Activated gamma-delta T cell treated with anti-CD3 and anti-CD28 coated beads, Interleukin-2, amount 50 U/mL, for 16 hours (primary cell): ENCODE measurements at regions not wholly inside any gene's neighbourhood (a gene's known extent, or its start where the extent isn't known, plus 50 kb on each side); places are given as distances from the start of the nearest gene placed in this dataset.
"Not testable (repeated sequence)": the region's sequence is repeated elsewhere in the genome, so short reads cannot be mapped to it uniquely, and the experiment has no call there.

Source experiments
- DNase-seq: peaks from one replicate; pipeline ENCODE4 v3.0.0-alpha.2; 2020; ENCODE audit warnings: low read depth

DNA sequence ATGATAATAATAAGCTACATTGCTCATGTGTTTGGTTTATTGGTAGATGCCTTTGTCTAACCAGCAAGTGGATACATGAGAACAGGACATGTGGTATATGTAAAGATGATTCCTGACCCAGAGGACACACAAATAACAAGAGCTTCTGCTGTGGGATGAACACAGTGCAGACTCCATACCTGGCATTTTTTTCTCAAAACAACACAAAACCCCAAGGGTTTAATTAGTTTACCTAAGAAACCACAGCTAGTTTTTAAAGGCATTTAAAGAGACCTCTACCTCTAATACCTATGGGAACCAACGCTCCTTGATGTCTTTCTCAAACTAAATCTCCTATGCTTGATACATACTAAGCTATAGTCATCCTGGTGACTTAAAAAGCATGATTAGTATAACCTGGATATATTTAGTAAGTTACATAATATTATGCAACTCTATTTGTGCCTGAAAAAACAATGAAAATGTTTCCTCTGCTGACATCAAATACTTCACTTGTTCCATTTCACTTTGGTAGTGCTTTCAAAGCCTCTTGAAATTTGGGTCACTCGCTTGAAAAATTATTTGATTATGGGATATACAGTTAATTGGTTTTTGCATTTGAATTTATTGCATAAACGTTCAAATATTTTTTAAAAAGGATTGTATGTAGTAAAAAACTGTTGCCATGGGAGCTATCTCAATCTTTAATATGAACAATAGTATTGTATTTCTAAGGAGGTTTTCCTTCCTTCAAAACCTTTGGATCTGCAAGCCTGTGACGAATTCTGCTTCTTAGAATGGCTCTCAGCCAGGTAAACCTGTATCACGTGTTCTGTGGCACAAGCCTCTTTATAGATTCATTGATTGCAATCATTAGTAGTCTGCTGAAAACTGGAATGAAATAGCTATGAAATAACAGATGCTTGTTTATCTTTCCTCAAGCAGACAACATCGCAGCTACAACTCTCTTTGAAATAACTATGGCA is 233.0 kb upstream of the KCNMB2 start:
- DNase-seq: no peak

DNA sequence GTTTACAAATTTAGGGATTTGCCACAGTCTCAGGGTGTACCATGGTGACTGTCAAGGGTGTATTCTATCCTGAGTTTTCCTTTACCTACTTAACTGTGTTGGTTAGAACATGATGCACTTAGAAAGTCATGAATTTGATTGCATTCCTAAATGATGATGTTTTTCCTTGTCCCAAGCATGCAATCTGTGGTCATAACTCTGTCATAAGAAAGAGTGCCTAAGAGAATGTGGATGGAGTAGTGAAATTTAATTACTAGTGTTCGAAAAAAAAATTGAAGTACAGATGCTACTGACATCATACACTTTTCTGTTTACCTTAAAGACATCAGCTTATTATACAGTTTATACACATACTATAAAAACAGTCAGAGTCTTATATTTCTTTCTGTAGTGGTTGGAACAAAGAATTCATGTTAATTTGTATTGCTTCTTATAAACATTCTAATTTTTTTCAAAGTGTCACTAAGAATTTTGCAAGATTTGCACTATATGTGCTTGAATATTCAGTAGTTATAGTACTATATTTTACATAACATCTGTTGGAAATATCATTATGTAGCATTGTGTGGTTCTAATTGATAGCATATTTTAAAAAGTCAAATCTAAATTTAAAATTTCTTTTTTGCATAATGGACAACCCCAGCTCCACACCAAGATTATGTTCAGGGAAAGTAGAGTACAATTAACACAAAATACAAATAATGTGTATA is 231.3 kb upstream of the KCNMB2 start:
- DNase-seq: no peak

DNA sequence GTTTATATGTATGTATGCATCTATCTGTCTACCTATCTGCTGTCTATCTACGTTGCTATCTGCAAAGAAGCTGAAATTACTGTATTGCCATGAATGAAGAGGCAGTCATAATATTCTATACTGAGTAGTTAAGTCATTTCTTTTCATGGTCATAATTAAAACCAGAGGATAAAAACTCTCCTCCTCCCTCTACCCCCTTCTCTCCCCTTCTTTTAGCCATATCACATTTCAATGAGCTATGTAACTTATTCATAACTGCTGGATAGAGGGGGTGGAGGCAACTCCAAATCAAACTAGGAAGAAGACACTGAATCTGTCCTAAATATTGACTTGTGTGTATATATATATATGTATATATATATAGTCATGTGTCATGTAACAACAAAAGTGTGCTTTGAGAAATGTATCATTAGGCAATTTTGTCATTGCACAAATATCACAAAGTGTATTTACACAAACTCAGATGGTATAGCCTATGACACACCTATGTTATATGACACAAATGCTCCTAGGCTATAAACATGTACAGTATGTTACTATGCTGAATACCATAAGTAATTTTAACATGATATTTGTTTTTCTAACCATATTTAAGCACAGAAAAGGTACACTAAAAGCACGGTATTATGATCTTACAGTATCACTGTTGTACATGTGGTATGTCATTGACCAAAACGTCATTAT is 229.7 kb upstream of the KCNMB2 start:
- DNase-seq: no peak

DNA sequence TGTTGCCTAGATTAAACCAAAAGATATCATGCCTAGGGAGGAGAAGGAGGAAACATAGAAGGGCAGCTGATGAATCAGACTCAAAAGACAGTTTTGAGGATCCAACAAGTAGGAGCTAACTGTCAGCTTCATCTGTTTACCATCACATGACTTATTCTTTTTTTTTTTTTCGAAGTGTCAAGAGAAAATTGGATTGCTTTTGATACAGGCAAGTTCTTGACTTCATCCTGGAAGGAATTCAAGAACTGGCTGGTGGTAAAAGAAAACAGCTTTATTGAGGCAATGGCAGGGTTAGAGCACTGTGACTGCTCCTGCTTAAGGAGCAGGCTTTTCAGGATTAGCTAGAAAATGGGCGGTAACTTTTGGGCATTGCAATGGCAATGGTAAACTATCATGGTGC is 227.5 kb upstream of the KCNMB2 start:
- no peak for DNase-seq

DNA sequence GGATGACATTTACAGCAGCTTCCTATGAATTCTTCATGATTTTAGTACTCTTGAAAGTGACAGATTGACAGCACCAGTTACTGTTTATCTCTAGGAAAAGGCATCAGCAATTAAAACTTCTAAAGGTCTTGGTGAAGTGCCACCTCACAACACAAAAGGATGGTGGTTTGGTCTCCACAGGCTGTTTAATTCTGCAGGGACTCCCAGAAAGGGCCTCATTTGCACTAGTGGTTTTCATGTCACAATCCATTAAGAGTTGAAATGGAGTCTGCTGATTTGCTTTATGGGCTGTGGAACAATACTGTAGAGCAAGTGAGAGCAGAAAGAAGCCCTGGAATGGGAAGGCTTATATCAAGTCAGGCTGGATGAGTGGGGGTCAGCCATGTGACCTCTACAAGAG is 225.3 kb upstream of the KCNMB2 start:
- DNase-seq: no peak

DNA sequence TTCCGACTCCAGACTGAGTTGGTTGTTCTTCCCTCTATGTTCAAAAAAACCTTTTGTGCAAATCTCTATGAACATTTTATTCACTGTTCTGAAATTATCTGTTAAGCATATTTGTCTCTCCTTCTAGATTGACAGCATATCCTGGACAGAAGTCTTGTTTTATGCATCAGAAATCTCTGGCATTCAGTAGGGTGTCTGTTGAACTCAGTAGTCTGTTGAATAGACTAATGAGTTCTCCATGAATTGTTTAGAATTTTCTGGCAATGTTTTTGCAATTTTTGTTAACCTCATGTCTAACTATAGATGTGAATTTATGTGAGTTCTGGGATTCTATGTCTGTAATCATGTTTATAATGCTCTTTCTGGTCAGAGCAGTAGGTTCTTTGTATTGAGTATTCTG is 222.5 kb upstream of the KCNMB2 start:
- DNase-seq: no peak

DNA sequence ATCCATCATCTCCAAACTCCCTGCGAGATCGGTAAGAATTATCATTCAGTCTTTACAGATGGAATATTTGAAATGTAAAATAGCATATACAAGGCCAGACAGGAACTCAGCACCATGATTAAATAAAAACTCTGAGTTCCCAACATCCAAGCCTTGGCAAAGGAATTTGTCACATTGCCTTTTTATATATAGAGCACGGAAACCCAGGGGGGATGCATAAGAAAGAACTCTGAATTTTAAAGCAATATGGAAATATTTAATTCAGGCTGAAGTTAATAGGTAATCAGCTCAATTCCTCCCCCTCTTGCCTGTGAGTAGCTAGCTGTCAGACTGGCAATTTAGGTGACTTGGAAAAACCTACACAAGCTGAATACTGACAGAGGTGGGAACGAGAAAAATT is 217.9 kb upstream of the KCNMB2 start:
- no peak for DNase-seq

DNA sequence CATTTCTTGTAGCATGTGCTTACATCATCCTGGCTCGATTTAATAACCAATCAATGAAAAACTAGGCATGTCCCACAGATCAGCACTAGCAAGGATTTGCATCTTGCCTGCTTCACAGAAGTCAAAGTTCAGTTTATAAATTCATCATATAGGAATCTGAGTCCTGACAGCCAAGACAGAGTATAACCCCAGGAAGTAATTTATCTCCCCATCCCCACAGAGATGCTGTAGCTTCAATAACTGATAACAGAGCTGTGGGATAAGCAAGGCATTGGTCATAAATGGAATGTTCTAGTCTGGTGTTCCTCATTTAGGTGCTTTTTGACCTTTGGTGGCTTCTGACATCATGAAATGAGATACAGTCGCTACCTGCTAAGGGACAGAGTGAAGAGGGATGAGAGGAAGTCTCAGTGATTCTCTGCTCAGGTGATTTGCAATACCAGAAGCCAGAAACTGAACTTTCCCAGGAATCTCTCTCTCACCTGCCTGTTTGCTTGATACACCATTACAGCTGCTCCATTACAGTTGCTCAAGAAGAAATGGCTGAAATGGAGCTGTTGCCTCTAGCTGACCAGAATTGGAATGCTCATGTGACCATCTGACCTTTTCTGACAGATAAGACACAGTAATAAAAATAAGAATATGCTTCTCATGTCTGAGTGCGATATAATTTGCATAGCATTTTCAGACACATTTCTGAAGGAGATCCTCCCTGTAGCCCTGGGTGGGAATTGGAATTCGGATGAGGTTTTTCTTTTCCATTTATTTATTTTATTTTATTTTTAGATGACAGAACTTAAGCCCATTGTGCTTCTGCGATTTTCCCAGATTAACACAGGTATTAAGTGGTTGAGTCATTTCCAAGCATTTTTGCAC is 217.1 kb upstream of the KCNMB2 start:
- DNase-seq: no peak

DNA sequence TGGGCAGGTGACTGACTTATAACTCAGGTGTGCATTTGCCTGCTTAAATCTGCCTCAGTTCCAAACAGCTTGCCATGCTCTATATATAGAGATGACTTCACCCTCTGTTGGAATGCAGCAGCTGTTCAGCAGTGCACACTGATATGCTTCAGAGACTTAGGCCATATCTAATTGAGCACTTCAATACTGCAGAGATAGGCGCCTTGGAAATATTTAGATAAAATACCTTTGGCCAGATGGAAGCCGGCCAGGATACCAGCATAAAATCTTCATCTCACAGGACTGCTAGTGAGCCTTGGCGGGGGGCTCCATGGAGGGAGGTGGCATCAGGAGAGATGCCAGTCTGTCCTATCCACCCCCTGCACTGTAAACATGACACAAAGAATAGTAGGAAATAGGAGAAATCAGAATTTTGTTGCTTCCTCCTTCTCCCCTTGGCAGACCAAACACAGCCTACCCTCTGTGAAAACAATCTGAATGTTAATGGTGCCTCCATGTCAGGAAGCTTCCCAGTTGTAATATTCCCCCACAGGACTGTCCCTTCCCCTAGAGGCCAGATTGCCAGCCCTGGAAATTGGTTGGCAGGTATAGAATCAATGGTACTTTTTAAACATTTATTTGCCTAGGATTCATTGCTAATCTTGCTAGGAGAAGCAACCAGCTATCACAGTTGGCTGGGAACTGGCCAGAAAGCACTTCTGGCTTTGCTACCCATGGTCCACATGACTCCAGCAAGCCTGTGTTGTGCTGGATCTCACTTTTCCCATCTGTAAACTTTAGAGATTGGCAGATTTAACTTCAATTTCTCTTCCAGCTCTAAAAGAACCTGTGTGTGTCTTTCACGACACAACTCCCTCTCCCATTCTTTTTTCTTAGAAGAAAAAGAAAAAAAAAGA is 215.5 kb upstream of the KCNMB2 start:
- no peak for DNase-seq

DNA sequence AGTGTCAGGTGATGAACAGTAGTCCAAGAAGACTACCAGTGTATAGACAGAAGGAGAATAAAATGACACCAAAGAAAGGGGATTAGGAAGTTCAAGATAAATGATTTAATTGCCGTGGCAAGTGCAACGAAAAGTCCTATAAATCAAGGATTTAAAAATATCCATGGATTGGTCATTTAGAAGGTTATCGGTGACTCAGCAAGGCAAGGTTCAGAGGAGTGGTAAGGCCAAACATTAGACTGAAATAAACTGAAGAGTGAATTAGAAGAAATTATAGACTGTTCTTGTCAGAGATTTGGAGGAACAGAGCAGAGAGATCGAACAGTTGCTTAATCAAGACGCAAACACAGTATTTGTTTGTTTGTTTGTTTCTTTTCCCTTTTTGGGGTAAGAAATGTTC is 211.9 kb upstream of the KCNMB2 start:
- DNase-seq: no peak

DNA sequence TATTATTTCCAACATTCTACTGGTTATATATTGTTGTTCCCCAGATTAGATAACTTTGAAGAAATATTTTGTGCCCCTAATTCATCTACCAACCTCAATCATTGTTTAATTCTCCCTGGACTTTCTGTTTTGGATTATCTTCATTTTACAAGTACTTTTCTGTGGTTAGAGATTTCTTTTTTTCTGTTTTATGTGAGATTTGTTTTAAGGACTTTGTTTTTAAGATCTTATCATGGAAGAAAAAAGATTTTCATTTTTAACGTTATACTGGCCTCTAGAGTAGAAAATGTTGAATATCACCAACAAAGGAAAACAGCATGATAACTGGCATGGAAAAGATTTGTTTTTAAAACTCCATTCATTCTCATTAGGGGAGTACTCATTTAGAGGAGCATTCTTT is 210.9 kb upstream of the KCNMB2 start:
- no peak for DNase-seq

DNA sequence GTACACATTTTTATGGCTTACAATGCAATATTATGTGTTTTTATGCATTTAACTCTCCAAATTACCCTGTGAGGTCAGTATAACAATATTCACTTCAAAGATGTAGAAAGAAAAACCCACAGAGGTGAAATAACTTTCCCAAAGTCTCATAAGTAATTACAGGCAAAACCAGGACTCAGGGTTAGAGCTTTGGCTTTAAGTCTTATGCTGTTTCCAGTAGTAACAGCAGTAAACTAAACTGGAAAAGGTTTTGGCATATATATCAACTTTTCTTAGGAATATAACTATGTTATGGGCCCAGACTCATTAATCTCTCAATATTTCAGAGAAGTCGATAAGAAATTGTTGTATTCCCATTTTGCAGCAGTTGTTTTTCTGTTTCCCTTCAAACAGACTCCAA is 206.3 kb upstream of the KCNMB2 start:
- no peak for DNase-seq

DNA sequence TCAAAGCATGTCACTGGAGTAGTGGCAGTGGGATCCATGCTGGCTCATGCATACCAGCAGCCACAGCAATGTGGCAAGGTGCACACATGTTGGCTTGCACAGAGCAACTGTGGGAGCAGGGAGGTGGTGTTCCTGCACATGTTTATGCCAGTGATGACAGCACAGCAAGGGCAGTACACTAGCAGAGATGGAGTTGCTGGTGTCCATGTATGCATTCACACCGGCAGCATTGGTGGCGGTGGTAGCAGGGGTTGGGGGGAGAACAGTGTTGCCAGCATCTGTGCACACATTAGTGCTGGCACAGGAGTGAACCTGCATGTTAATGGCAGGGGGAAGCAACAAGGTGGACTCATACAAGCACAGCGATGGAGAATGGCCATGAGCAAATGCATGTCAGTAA is 202.0 kb upstream of the KCNMB2 start:
- no peak for DNase-seq

DNA sequence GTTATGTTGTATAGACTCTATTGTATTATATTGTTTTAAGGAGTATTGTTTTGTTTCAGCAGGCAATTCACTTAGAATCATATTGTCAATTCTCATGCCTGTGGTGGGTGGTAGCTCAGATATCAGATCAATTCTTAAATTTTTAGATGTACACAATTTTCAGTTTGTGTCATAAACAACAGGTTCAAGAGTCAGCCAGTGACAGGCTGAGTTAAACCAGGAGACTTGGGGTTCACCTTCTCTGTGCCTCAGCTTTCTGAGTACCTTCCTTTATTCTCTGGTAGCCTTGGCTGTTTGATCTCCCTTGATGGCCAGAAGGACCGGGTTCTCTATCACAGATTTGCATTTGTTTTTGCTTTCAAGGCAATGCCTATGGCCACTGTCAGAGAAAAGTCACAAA is 199.9 kb upstream of the KCNMB2 start:
- DNase-seq: no peak

DNA sequence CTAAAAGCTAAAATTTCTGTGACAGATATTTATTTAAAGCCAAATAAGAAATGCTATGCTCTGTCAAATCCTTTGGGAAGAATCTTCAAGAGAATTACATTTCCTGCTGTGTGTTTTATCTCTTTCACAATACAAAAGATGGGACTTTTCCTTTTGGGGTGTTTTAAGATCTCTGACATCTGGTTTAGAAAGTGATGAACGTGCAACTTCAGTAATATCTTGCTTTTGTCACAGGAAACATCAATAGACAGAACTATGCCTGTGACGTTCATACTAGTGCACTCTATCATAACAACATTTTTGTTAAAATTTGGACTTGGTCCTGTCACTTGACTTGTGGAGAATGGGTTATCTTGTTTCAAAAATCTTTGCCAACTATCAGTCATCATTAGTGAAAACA is 195.7 kb upstream of the KCNMB2 start:
- no peak for DNase-seq

DNA sequence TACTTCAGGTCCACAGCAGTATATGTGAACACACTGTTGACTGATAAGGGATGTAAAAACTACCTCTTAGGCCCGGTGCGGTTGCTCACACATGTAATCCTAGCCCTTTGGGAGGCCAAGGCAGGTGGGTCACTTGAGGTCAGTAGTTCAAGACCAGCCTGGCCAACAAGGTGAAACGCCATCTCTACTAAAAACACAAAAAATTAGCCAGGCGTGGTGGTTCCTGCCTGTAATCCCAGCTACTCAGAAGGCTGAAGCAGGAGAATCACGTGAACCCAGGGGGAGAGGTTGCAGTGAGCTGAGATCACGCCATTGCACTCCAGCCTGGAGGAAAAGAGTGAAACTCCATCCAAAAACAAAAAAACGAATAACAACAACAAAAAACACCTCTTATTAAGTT is 194.6 kb upstream of the KCNMB2 start:
- DNase-seq: no peak

DNA sequence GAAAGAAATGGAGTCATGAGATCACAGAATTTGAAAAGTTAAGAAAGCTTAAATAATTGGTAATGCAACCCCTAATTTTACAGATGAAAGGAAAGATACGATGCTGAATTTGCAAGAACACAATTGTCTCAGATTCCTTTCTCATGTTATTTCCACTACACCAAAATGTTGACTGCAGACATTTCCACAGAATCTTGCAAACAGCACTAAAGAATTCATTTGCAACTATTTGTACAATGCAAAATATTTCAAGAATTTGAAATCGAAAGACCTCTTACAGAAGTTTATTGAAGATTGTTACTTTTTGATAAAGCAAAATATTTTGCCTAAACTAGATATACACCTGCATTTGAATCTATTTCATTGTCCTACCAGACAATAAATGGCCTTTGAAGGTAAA is 194.1 kb upstream of the KCNMB2 start:
- DNase-seq: no peak

DNA sequence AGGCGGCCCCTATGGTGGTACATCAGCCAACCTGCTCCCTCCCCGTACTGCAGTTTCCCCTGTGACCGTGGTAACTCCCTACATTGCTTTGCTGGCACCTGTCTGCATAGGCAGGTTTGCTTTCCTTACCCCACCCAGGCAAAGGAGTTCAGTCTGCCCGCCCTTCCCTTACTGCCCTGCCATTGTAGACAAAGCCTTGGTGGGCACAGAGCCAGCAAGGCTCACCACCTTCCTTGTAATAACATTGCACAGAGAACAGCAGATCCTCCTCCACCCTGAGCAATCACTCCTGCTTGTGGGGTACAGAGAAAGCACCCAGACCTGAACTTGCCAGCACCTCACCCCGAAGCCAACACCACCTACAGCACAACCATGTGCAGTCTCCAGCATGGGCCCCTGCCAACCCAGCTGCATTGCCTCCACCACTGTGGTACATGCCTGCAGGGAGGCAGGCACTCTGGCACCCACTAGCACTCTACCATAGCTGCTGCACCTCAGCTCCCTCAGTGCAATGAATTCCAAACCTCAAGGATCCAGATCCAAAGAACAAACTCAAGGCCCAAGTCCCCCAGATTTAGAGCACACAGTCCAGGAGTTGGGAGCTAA is 192.7 kb upstream of the KCNMB2 start:
- DNase-seq: no peak

DNA sequence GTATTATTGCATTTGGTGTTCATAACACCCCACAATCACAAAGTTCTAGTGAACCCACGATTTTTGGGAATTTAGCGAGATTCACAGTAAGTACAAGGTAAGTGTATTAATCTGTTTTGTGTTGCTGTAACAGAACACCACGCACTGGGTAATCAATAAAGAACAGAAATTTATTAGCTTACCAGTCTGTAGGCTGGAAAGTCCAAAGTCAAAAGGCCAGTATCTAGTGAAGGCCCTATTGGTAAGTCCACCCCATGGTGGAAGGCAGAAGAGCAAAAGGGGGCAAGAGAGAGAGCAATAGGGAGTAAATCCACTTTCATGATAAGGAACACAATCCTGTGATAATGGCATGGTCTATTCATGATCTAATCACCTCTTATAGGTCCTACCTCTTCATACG is 190.3 kb upstream of the KCNMB2 start:
- DNase-seq: no peak

DNA sequence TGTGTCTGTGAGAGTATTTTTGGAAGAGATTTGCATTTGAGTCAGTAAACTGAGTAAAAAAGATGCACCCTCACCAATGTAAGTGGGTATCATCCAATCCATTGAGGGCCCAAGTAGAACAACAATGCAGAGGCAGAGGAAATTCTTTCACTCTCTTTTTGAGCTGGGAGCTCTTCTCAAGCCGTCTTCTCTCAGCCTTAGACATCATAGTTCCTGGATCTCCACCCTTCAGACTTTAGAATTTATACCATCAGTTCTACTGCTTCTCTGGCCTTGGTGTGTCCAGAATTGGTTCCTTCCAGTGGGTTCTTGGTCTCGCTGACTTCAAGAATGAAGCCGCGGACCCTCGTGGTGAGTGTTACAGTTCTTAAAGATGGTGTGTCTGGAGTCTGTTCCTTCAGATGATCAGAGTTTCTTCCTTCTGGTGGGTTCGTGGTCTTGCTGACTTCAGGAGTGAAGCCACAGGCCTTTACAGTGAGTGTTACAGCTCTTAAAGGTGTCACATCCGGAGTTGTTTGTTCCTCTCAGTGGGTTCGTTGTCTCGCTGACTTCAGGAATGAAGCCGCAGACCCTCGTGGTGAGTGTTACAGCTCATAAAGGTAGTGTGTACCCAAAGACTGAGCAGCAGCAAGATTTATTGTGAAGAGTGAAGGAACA is 187.5 kb upstream of the KCNMB2 start:
- not testable (repeated sequence) for DNase-seq
